Esophagus (tissue), 2 donors: ENCODE measurements at regions not wholly inside any gene's neighbourhood (a gene's known extent, or its start where the extent isn't known, plus 50 kb on each side); places are given as distances from the start of the nearest gene placed in this dataset.

Experiments used
- H3K27ac ChIP-seq, 2 donors: one replicate each; pipeline ENCODE4 v1.5.1; 2013; ENCODE audit warnings: low read depth in 2 of 2, mild to moderate bottlenecking in 2 of 2, inconsistent platforms in 1 of 2, low read length in 1 of 2, moderate library complexity in 1 of 2
- H3K27me3 ChIP-seq, 2 donors: one replicate each; pipeline ENCODE4 v1.6.1; 2013; ENCODE audit warnings: low read length in 2 of 2, control low read depth in 1 of 2, mild to moderate bottlenecking in 1 of 2; ENCODE audit not compliant: insufficient read depth in 2 of 2, control insufficient read depth in 1 of 2
- H3K36me3 ChIP-seq, 2 donors: one replicate each; pipeline ENCODE4 v1.6.1; 2013; ENCODE audit warnings: low read length in 1 of 2; ENCODE audit not compliant: control insufficient read depth in 2 of 2, insufficient read depth in 2 of 2
- H3K4me1 ChIP-seq, 2 donors: one replicate each; pipeline ENCODE4 v1.6.1; 2013; ENCODE audit warnings: low read length in 1 of 2; ENCODE audit not compliant: control insufficient read depth in 2 of 2, insufficient read depth in 2 of 2
- H3K4me3 ChIP-seq, 2 donors: one replicate each; pipeline ENCODE4 v1.5.1; 2013; ENCODE audit warnings: low read length in 2 of 2, mild to moderate bottlenecking in 2 of 2, low read depth in 1 of 2, moderate library complexity in 1 of 2
- H3K9me3 ChIP-seq, 2 donors: one replicate each; pipeline ENCODE4 v1.6.1; 2013; ENCODE audit warnings: mild to moderate bottlenecking in 2 of 2, low read depth in 1 of 2, low read length in 1 of 2, moderate library complexity in 1 of 2; ENCODE audit not compliant: control insufficient read depth in 2 of 2, insufficient read depth in 1 of 2
- WGBS, 2 donors: extraction: QIAGEN DNeasy Blood & Tissue Kit; methylation state at CpG; one replicate each; pipeline ENCODE4 v1.1.7; 2013; 5-methylcytosine and 5-hydroxymethylcytosine counted together
- donor health status: healthy with polysubstance abuse.
- donor health status: Bipolar disorder and iron deficiency.

- 92% methylated on average over 7 of the region's 7 CpGs for WGBS, 2 donors
- no peaks in the 10 kb centered on the region for H3K36me3 ChIP-seq
- H3K9me3 ChIP-seq, result no peaks in the 10 kb centered on the region
- H3K4me1 ChIP-seq, result no peaks in the 10 kb centered on the region
- H3K4me3 ChIP-seq, result no peak overlapping the region
- no peaks in the 10 kb centered on the region for H3K27me3 ChIP-seq
- H3K27ac ChIP-seq, result no peak overlapping the region
Measured at GRCh38 chr17:77001487-77001886, 133.3 kb downstream of the MGAT5B start.

- H3K4me1 ChIP-seq, result no peaks in the 10 kb centered on the region
- H3K36me3 ChIP-seq, result no peaks in the 10 kb centered on the region
- H3K27ac ChIP-seq, result no peak overlapping the region
- H3K27me3 ChIP-seq, result no peaks in the 10 kb centered on the region
- H3K9me3 ChIP-seq, result no peaks in the 10 kb centered on the region
- H3K4me3 ChIP-seq, result no peak overlapping the region
- 38 to 39% methylated on average over 23 of the region's 23 CpGs for WGBS, 2 donors
Measured at GRCh38 chr17:77002103-77003045, 134.2 kb downstream of the MGAT5B start.

DNA sequence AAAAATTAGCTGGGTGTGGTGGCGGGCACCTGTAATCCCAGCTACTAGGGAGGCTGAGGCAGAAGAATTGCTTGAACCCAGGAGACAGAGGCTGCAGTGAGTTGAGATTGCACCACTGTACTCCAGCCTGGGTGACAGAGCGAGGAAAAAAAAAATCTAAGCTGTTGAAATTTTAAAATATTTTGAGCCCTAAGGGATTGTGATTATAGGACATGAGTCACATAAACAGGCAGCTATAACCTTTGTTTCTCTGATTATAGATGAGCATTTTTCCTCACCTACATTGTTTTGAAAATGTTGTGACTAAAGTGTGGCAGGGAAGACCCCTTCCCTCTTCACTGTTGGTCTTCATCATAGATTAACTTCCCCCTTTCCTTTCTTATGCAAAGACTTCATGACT, 135.5 kb downstream of the MGAT5B start:
- Histone ChIP-seq H3K9me3 (no peaks in the 10 kb centered on the region), H3K4me3 (no peak overlapping the region), H3K27ac (no peak overlapping the region), H3K4me1 (no peaks in the 10 kb centered on the region), H3K27me3 (no peaks in the 10 kb centered on the region), H3K36me3 (no peaks in the 10 kb centered on the region)
- 87 to 95% methylated on average over 2 of the region's 2 CpGs for WGBS, 2 donors

- Histone ChIP-seq H3K4me1 (no peaks in the 10 kb centered on the region), H3K27me3 (no peaks in the 10 kb centered on the region), H3K27ac (no peak overlapping the region), H3K36me3 (no peaks in the 10 kb centered on the region), H3K9me3 (no peaks in the 10 kb centered on the region), H3K4me3 (no peak overlapping the region)
- WGBS, 2 donors, result 69 to 70% methylated on average over 20 of the region's 20 CpGs
Measured at GRCh38 chr17:77006971-77007649, 133.7 kb upstream of the SEC14L1 start.

DNA sequence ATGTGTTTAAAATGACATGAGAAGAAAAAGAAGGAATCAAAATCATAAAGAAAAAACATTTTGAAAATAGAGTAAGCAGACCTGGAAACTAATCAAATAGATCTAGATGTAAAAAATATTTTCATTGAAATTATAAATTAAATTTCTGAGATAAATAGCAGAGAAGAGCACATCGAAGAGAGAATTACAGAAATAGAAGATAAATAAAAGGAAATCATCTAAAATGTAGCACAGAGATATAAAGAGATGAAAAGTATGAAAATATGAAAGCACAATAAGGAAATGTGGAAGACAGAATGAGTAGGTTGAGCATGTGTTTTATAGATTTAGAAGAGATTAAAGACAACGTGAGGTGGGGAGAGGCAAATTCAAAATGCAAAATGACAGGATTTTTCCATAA, 130.9 kb upstream of the SEC14L1 start:
- Histone ChIP-seq H3K4me3 (no peak overlapping the region), H3K36me3 (no peaks in the 10 kb centered on the region), H3K27ac (no peak overlapping the region), H3K9me3 (no peaks in the 10 kb centered on the region), H3K27me3 (no peaks in the 10 kb centered on the region), H3K4me1 (no peaks in the 10 kb centered on the region)
- 86 to 89% methylated on average over 2 of the region's 2 CpGs for WGBS, 2 donors

DNA sequence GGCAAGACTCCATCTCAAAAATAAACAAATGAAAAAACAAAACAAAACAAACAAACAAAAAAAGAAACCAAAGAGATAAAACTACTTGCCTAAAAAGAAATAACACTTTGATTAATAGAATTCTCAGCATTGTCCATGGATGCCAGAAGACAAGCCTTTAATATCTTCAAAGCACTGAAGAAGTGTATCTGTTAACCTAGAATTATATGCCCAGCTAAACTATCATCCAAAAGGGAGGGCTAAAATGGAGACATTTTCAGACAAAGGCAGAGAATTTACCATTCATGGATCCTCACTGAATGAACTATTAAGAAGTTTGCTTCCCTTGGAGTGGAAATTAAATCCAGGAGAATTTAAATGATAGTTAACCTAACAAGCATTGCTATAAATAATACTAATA, 130.1 kb upstream of the SEC14L1 start:
- Histone ChIP-seq H3K27me3 (no peaks in the 10 kb centered on the region), H3K4me3 (no peak overlapping the region), H3K9me3 (no peaks in the 10 kb centered on the region), H3K4me1 (no peaks in the 10 kb centered on the region), H3K27ac (no peak overlapping the region), H3K36me3 (no peaks in the 10 kb centered on the region)

GRCh38 chr17:77011173-77012011, 129.4 kb upstream of the SEC14L1 start:
- Histone ChIP-seq H3K36me3 (no peaks in the 10 kb centered on the region), H3K4me1 (no peaks in the 10 kb centered on the region), H3K9me3 (no peaks in the 10 kb centered on the region), H3K27me3 (no peaks in the 10 kb centered on the region), H3K27ac (no peak overlapping the region), H3K4me3 (no peak overlapping the region)
- 63 to 66% methylated on average over 7 of the region's 7 CpGs for WGBS, 2 donors

DNA sequence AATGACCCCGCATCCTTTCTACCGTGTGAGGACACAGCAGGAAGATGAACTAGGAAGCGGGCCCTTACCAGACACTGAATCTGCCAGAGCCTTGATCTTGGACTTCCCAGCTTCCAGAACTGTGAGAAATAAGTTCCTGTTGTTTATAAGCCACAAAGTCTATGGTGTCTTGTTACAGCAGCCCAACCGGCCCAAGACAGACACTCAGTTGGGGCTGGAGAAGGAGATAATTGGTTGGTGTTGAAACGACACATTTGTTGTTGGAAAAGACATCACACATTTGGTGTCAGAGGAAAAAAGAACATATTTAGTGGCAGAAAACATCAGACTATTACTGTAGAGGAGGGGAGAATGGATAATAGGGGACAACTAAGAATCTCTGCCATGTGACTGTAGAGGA, 122.3 kb upstream of the SEC14L1 start:
- peaks cover 0 to 5% of the 10 kb centered on the region in 2 donors for H3K9me3 ChIP-seq
- H3K27me3 ChIP-seq, result no peaks in the 10 kb centered on the region
- H3K4me3 ChIP-seq, result no peak overlapping the region
- no peaks in the 10 kb centered on the region for H3K4me1 ChIP-seq
- no peak overlapping the region for H3K27ac ChIP-seq
- H3K36me3 ChIP-seq, result no peaks in the 10 kb centered on the region
- WGBS, 2 donors, result 61 to 64% methylated on average over 5 of the region's 5 CpGs

DNA sequence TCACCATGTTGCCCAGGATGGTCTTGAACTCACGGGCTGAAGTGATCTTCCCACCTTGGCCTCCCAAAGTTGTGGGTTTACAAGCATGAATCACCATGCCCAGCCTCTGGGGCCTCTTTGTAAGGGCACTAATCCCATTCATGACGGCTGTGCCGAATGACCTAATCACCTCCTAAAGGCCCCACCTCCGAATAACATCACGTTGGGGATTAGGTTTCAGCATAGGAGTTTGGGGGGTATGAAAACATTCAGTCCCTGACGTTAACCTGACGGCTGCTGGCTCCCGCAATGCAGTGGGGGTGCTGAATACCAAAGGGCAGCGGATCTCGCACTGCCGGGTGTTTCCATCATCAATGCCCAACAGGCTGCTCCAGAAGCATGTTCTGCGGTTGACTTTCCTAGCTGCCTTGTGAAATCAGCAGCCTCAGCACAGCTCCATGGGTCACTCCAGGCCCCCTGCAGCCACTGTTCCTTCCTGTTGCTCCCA, 120.8 kb upstream of the SEC14L1 start:
- no peaks in the 10 kb centered on the region for H3K27me3 ChIP-seq
- peaks cover 0 to 5% of the 10 kb centered on the region in 2 donors for H3K9me3 ChIP-seq
- H3K36me3 ChIP-seq, result no peaks in the 10 kb centered on the region
- no peaks in the 10 kb centered on the region for H3K4me1 ChIP-seq
- H3K4me3 ChIP-seq, result no peak overlapping the region
- WGBS, 2 donors, result 65 to 69% methylated on average over 12 of the region's 12 CpGs
- H3K27ac ChIP-seq, result no peak overlapping the region
